Erythroblast (primary cell): ENCODE measurements at regions not wholly inside any gene's neighbourhood (a gene's known extent, or its start where the extent isn't known, plus 50 kb on each side); places are given as distances from the start of the nearest gene placed in this dataset.

ENCODE experiments used
- DNase-seq, 2 experiments: peaks; one replicate each; lab custom pipeline; 2025; lab: John Stamatoyannopoulos, UW
- GATA1 ChIP-seq: IDR thresholded peaks from 2 replicates; pipeline ENCODE4 v1.6.1; 2011; ENCODE audit warnings: low read depth, mild to moderate bottlenecking, control low read depth, low read length, moderate library complexity
- POLR2A ChIP-seq: IDR thresholded peaks from 2 replicates; pipeline ENCODE4 v1.6.1; 2011; ENCODE audit warnings: mild to moderate bottlenecking, low read length

GRCh38 chr1:232499188-232499587 is 130.7 kb downstream of the SIPA1L2 start:
- no peak for TF ChIP-seq POLR2A
- TF ChIP-seq GATA1 = no peak
- DNase-seq = no peak

GRCh38 chr1:232493869-232494268 is 136.1 kb downstream of the SIPA1L2 start:
- DNase-seq = no peak

GRCh38 chr1:232489256-232489655 is 140.7 kb downstream of the SIPA1L2 start:
- no peak for TF ChIP-seq POLR2A
- TF ChIP-seq GATA1 = no peak
- no peak for DNase-seq

More at GRCh38 chr1:232493869-232494268, 136.1 kb downstream of the SIPA1L2 start:
- TF ChIP-seq GATA1 (no peak), POLR2A (no peak)

GRCh38 chr1:232487236-232487635 is 142.7 kb downstream of the SIPA1L2 start:
- no peak for TF ChIP-seq GATA1
- TF ChIP-seq POLR2A = no peak
- DNase-seq = no peak

GRCh38 chr1:232486454-232487207 is 143.3 kb downstream of the SIPA1L2 start:
- DNase-seq = no peak
- TF ChIP-seq POLR2A (no peak), GATA1 (no peak)

DNA sequence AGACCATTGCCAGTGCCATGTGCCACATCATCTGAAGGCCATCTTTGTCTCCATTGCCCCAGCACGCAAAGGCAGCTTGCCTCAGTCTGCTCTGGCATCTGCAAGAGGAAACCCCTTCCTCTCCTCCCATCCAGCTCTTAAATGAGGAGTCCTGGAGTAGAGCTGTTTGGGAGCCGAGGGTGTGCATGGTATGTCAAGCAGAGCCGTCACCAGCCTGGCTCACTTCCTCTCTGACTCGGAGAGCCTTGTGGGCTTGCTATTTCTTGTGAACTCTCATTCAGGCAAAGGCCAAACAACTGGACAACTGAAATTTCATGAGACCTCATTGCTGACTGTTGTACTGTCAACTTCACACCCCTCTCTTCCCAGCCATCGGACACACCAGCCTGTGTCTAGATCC is 143.9 kb downstream of the SIPA1L2 start:
- TF ChIP-seq POLR2A = no peak
- DNase-seq = no peak

DNA sequence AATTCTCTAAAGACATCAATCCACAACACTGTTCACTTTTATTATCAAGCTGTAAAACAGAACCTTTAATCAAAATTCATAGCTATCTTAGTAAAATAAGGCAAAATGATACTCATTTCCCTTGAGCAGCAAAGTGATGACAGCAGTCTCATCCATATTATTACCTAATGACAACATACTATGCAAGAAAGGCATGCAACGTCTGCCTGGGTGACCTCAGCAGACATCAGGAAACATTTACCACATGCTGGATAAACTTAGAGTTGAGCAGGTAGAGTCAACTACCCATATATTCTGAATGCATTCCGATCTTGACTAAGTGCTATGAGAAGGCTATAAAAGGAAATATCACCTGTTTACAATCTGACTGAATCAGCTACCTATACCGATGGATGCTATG is 145.1 kb downstream of the SIPA1L2 start:
- DNase-seq = no peak
- TF ChIP-seq POLR2A = no peak
- TF ChIP-seq GATA1 = no peak

DNA sequence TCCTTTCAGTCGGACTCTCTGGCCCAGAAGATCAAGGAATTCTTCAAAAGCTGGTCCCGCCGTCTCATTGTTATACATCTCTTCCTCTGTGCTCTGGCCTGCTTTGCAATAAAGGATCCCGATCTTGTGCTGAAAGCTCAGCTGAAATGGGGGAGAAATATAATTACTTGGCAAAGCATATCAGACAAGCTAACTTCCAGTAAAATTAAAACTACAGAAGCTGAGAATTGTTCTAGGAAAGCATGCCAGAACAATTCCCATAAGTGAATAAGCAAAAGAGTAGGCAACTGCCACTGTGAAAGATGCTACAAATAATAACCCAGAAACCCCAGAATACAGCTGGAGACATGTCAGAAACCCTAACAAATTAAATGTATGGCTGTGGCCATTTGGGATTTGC is 146.1 kb downstream of the SIPA1L2 start:
- TF ChIP-seq POLR2A (no peak), GATA1 (no peak)

DNA sequence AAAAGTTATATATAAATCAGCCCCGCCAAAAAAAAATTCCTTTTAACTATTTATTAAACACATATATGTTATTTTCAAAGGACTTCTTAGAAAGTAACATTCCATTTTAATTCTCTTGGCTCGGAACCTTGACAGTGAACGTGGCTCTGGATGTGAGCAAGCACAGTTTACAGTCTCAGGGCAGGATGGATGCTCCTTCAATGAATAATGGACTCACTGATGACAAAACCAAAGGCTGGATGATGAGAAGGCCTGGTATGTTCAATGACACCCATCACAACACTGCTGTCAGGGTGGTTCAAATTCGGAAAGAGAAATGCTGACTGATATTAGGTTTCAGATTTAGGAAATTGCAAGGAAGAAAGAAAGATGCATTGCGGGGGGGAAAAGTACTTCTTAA is 148.8 kb downstream of the SIPA1L2 start:
- TF ChIP-seq GATA1 = no peak
- TF ChIP-seq POLR2A = no peak
- no peak for DNase-seq

More for the DNA sequence above, 146.1 kb downstream of the SIPA1L2 start:
- DNase-seq = no peak

- no peak for TF ChIP-seq POLR2A
- no peak for TF ChIP-seq GATA1
- no peak for DNase-seq
Observed at GRCh38 chr1:232477728-232478127, 152.2 kb downstream of the SIPA1L2 start.

DNA sequence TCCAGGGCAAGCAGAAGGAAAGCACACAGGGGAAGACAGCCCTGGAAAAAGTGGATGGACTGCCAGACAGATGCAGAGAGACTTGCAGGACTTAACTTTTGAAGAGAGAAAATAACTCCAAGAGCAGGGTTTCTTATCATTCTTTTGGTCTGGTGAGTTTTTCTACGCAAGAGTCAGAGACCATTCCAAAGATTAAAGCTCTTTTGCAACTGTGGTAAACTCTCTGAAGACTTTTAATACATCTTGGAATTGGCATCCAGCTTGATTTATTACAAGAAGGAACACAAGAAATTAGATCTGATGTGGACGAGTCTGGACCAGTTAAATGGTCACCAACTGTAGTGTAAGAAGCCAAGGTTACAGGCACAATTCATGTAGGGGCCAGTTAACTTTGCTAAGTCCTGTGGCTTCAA is 153.4 kb downstream of the SIPA1L2 start:
- TF ChIP-seq GATA1 = no peak
- DNase-seq = no peak

DNA sequence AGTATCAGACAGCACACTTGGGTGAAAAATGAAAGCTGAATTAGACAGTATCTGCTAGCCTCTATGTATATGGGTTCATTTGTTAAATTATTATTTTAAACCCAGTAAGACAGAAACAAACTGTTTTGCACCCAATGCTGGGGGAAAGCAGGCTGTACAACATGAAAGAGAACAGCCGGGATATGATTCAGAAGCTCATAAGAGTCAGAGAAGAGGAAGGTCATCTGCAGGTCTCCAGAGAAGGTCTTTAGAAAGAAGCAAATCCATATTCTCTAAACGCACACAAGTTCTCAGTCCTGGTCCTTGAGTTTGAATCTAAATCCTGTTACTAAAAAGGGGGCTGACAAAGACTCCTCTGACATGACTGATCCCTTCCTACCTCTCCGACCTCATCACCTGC is 155.1 kb downstream of the SIPA1L2 start:
- no peak for DNase-seq

GRCh38 chr1:232473900-232474299 is 156.0 kb downstream of the SIPA1L2 start:
- TF ChIP-seq POLR2A = no peak
- no peak for TF ChIP-seq GATA1
- DNase-seq = no peak

More for the DNA sequence above, 155.1 kb downstream of the SIPA1L2 start:
- TF ChIP-seq POLR2A = no peak
- TF ChIP-seq GATA1 = no peak

- TF ChIP-seq GATA1 (no peak), POLR2A (no peak)
- DNase-seq = no peak
Observed at GRCh38 chr1:232473324-232473723, 156.6 kb downstream of the SIPA1L2 start.

GRCh38 chr1:232472485-232473041 is 157.4 kb downstream of the SIPA1L2 start:
- TF ChIP-seq GATA1 (no peak), POLR2A (no peak)
- DNase-seq = no peak
